ENCODE measurements at regions not wholly inside any gene's neighbourhood (a gene's known extent, or its start where the extent isn't known, plus 50 kb on each side); places are given as distances from the start of the nearest gene placed in this dataset.

DNA sequence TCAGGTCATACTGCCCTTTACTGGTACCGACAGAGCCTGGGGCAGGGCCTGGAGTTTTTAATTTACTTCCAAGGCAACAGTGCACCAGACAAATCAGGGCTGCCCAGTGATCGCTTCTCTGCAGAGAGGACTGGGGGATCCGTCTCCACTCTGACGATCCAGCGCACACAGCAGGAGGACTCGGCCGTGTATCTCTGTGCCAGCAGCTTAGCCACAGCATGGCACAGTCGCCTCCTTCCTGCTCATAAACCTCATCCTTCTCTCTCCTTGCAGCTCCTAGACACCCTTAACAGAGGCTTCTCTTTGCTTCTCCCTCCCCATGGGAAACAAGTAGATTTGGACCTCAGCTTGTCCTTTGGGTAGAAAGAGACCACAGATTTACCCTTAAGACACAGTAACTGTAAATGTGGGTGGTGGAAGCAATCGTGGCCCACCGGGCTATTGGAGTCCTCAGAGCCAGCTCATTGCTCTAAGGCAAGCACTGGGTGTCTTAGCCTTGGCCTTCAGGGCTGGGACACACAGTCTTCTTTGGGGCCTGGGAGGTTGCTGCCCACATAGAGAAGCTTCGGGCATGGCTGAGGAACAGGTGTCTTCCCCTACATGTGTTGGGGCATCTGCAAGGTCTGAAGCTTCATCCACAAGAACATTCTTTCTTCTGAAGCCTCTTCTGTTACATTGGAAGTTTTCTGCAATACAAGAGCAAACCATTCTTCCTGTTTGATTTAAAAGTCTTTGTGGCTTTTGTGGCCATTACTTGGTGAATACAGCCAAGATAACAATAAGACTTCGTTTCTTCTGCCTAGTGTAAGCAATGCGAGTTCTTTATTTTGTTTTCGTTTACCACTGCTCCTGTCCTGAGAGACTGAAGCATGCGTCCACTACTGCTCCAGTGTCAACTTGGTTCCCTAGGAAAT lies 95.5 kb upstream of the PRSS58 start:
- DNase-seq = no peak

DNA sequence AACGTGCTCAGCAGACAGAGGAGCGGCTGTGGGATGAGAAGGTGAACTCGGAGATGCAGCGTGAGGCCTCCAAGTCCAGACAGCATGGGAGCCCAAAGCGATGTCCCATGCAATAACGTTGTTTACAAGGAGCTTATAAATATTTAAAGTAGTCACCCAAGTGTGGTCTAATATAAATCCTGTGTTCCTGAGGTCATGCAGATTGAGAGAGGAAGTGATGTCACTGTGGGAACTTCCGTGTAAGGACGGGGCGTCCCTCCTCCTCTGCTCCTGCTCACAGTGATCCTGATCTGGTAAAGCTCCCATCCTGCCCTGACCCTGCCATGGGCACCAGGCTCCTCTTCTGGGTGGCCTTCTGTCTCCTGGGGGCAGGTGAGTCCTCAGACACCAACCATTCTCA lies 94.7 kb upstream of the PRSS58 start:
- DNase-seq = no peak

GRCh38 chr7:142351145-142351544 lies 93.3 kb upstream of the PRSS58 start:
- no peak for DNase-seq

DNA sequence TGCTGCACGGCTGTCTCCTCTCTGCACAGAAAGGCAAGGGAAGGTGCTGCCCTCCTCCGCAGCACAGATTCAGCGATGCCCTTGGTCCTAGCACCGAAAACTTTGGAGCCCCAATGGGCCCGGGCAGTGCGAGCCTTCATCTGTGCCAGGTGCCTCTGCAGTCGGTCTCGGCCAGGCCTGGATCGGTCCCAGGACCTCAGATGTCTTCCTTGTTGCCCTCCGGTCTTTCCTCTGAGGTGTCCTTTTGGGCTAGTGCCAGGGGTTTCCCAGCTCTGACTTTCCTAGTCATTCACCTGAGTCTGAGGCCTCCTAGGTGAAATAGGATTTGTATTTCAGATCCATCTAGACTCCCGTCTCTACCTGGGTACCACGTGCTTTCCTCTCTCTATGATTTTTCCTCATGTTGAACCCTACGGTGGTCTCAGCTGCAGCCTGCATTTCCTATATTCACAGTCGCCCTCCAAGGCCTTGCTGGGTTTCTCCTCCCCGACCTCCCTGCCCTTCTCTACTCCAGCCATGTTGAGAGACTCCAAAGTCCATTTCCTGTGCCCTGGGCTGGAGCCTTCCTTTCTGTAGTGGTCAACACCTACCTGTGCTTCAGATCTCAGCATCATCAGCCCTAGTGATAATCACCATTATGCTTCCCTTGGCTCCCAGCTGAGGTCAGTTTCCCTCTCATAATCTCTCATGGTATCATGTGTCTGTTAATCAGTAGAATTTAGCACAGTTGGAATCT lies 92.0 kb upstream of the PRSS58 start:
- no peak for DNase-seq

- DNase-seq = no peak
Measured at GRCh38 chr7:142348921-142349405, 91.1 kb upstream of the PRSS58 start.

DNA sequence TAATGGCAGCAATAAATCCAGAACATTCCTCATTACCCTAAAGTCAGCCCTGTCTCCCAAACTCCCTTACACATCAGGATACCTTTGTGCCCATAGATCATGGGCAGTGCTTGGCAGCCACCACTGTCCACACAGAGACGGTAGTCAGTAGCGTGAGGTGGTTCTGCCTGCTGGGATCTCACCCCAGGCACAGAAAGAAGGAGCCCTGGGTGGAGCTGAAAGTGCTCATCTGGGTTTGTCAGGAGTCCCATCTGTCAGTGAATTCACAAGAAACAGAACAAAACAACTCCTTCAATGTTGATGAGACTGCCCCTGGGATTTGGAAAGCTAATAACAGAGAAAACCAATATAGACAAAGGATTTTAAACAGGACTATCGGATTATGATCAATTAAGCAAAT lies 90.2 kb upstream of the PRSS58 start:
- DNase-seq = no peak

- no peak for DNase-seq
Measured at GRCh38 chr7:142347091-142347490, 89.2 kb upstream of the PRSS58 start.

DNA sequence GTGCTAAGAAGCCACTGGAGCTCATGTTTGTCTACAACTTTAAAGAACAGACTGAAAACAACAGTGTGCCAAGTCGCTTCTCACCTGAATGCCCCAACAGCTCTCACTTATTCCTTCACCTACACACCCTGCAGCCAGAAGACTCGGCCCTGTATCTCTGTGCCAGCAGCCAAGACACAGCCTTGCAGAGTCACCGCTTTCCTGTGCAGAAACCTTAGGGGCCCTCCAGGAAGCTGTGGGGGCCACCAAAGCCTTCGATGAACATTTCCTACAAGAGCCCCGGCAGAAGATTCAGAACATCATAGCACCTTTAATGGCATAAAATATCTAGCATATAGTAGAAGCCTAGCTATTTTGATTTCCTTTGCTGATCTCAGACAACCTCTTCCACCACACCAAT lies 88.0 kb upstream of the PRSS58 start:
- DNase-seq = no peak

DNA sequence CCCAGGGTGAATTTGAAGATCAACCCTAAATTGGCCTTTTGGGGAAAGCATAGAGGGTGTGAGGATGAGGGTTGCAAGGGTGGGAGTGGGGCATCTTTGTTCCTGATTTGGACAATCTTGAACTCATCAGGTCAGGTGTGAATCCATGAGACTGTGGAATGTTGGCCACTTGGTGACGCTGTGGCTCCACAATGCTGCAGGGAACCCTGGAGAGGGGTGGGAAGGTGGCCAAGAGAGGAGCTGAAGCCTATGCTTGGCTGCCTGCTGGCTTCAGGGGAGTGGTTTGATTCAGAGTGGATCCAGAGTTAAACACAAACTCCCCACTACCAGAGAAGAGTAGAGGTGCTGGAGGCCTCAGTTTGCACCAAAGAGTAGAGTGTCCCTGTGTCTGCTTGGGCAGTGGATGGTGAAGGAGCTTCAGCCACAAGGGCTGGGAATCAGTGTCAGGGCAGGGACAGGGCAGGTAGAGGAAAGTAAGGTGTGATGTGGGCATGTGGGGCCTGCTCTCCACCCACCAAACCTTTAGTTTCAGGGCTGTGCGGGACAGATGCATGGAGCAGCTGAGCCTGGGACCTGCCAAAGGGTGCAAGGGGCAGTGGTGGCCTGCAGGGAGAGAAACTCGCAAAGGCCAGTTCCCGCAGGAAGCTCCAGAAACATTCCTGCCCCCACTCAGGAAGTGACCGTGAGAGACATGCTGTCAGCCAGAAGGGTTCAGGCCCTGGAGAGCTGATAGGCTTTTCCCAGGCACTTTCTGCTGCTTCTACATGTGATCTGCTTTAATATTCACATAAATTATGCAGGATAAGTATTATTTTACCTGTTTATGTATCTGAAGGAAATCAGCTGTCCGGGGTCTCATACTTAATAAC lies 81.0 kb upstream of the PRSS58 start:
- DNase-seq = no peak

DNA sequence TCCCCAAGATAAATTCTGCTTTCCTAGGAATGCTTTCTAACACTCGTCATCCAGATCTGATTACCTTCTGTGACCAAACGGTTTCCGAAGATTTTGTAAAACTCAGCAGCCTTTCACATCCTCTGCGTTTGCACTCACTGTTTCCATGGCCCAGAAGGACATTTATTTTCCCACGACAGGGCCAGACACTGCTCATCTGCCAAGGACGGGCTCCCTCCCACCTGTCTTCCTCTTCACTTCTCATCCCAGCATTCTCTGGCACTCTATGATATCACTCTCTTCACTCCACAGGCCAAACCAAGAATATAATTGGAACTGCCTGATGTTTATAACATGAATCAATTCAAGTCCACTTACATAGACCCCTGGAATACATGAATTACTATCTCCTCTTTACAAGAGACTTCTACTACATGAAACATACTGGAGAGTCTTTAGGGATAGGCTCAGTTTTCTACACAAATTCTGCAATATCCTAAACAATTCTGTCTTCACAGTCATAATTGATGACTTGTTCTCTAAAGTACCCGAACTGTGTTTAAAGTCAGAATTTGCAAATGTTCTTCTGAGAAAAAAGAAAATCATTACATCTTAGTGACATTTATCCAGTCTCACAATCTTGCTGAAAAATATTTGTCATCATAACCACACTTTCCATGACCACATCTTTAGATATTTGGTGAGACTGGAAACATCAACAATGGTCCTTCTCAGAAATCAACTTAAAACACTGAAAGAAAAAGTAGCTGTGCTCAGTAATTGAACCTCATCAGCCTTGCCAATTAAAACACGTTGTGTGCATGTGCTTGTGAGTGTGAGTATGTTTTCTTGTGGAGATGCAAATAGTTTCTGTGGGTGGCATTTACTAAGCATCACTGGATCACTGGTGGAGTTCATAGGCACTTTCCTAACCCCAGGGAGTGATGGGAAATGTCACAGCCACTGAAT lies 79.5 kb upstream of the PRSS58 start:
- DNase-seq = no peak

GRCh38 chr7:142334806-142335205 lies 76.9 kb upstream of the PRSS58 start:
- DNase-seq = no peak

GRCh38 chr7:142334236-142334635 lies 76.4 kb upstream of the PRSS58 start:
- DNase-seq = no peak

DNA sequence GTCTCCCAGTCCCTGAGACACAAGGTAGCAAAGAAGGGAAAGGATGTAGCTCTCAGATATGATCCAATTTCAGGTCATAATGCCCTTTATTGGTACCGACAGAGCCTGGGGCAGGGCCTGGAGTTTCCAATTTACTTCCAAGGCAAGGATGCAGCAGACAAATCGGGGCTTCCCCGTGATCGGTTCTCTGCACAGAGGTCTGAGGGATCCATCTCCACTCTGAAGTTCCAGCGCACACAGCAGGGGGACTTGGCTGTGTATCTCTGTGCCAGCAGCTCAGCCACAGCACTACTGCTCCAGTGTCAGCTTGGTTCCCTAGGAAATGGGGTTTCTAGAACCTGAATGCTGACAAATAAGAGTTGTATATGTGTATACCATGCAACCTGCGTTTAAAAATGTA lies 74.6 kb upstream of the PRSS58 start:
- no peak for DNase-seq

DNA sequence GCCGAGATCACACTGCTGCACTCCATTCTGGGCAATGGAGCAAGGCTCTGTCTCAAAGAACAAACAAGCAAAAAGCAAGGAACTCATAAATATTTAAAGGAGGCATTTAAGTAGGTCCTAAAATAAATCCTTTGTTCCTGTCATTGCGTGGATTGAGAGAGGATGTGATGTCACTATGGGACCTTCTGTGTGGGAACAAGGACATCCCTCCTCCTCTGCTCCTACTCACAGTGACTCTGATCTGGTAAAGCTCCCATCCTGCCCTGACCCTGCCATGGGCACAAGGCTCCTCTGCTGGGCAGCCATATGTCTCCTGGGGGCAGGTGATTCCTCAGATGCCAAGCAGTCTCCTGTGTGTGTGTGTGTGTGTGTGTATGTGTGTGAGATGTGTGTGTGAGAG lies 74.1 kb upstream of the PRSS58 start:
- no peak for DNase-seq

GRCh38 chr7:142329062-142329790 lies 71.4 kb upstream of the PRSS58 start:
- DNase-seq = no peak

GRCh38 chr7:142328551-142328950 lies 70.7 kb upstream of the PRSS58 start:
- no peak for DNase-seq

- DNase-seq = no peak
Measured at GRCh38 chr7:142327628-142328405, 70.0 kb upstream of the PRSS58 start.

DNA sequence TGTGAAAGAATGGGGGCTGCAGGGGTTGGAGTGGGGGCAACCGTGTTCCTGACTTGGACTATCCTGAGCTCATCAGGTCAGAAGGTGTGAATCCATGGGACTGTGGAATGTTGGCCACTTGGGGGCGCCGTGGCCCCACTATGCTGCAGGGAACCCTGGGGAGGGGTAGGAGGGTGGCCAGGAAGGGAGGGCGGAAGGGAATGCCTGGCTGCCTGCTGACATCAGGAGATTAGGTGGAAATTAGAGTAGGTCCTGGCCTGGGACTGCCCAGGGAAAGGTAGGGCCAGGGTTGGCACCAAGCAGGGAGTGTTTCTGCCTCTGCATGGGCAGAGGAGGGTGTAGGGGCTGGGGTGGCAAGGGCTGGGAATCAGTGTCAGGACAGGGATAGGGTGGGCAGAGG lies 65.8 kb upstream of the PRSS58 start:
- DNase-seq = no peak

DNA sequence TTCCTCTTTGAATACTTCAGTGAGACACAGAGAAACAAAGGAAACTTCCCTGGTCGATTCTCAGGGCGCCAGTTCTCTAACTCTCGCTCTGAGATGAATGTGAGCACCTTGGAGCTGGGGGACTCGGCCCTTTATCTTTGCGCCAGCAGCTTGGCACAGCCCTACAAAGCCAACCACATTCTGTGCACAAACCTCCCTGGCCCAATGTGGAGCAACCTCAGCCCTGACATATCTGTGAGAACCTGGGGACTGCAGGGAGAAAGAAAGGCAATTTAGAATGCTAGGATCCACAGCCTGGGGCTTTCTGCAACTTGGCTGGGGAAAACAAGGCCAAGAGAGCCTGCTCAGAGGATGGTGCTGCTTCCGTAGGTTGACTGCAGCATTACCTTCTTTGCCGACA lies 63.5 kb upstream of the PRSS58 start:
- DNase-seq = no peak

DNA sequence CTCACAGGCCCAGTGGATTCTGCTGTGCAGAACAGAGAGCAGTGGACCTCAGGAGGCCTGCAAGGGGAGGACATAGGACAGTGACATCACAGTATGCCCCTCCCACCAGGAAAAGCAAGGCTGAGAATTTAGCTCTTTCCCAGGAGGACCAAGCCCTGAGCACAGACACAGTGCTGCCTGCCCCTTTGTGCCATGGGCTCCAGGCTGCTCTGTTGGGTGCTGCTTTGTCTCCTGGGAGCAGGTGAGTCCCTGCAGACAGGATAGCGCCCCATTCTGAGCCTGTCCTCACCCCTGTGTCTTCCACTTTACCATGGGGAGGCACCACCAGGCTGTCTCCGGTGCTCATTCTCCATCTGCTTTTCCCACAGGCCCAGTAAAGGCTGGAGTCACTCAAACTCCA lies 63.0 kb upstream of the PRSS58 start:
- no peak for DNase-seq

All from NCI-H1694 treated with DMSO at 0.1 percent for 48 hours (cell line).